Fibroblast of peridontal ligament (primary cell): ENCODE measurements at regions not wholly inside any gene's neighbourhood (a gene's known extent, or its start where the extent isn't known, plus 50 kb on each side); places are given as distances from the start of the nearest gene placed in this dataset.

Experiments used
- DNase-seq: peaks from one replicate; pipeline ENCODE4 v3.0.0-alpha.2; 2010; ENCODE audit errors: extremely low read depth

GRCh38 chr1:218817071-218817470, 356.6 kb upstream of the LYPLAL1 start:
- no peak for DNase-seq

DNA sequence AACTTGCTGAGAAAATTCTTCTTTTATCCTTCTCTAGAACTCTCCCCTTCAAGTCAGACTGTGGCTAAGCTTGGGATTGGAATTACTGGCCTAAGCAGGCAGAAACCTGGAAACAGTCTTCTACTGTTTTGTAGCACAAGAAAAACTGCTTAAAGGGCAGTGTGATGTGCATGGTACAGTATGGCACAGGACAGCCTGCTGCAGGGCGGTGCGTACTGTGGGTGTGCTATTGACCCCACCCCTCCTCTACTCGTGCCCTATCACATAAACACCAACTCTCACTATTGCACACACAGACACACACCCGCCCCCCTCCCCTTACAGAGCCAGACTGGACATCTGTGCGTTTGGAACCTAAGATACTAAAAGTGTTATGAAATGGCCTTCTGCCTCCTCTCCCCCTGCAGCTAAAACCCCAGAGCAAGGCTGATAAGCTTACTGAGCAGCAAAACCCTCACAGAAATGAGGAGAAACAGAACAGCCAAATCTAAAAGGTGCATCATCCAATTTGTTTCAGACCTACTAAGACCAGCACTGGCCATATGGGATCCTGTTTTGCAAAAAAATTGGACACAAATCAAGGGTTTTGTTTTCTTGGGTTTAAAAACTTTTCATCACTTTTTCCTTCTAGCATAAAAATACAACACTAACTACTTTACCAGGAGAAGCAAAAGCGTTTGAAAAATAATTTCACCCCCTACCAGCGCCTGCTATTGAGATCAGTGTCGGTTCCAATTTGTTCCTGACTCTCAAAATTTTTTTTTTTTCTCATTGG, 355.8 kb upstream of the LYPLAL1 start:
- no peak for DNase-seq

DNA sequence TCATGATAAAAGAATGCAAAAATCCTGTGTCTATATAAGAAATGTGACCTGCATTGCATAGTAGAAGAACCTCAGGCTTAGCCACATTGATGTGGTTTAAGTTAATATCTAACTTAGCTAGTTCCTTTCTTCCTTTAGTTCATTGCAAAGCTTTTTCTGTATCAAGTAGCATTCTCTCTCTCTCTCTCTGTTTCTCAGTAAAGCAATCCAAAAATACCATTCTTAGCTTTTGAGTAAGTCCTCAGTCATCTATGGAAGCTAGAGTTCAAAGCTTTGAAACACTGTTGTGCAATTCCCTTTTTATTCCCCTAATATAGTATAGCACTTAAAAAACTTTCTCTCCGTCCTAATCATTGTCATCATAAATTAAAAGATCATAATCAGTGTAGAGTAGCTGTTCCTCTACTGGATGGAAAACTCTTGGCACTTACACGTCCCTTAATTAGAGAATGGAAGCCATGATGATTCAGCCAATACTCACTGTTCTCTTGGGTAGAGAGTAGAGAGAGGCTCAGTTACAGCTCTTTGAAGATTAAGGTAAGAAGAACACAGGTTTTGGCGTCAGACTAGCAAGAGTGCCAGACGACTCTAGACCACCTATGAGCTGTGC, 350.3 kb upstream of the LYPLAL1 start:
- peak; percentile 95 for DNase-seq

GRCh38 chr1:218827486-218827885, 346.2 kb upstream of the LYPLAL1 start:
- DNase-seq: no peak

- DNase-seq: no peak
Observed at GRCh38 chr1:218828125-218828650, 345.5 kb upstream of the LYPLAL1 start.

GRCh38 chr1:218829097-218829496, 344.6 kb upstream of the LYPLAL1 start:
- peak; percentile 37 for DNase-seq

DNA sequence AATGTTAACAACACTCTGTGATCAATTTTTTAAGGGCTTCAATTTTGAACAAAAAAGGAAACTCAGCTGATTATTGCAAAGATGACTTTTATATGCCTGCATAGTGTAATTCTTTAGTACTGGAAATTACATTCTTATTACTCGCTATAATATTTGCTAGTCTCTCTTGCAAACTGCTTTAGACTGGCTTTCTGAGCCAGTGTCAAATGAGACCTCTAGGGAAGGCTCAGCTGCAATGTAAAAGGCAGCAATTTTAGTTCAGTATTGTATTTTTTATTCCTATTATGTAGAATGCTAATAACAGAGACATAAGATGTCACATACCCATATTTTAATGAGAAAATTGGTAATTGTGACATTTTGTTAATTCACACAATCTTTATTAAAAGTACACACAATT, 338.1 kb upstream of the LYPLAL1 start:
- no peak for DNase-seq

GRCh38 chr1:218836264-218836663, 337.4 kb upstream of the LYPLAL1 start:
- DNase-seq: no peak

- peak; percentile 61 for DNase-seq
Observed at GRCh38 chr1:218837051-218837450, 336.6 kb upstream of the LYPLAL1 start.

DNA sequence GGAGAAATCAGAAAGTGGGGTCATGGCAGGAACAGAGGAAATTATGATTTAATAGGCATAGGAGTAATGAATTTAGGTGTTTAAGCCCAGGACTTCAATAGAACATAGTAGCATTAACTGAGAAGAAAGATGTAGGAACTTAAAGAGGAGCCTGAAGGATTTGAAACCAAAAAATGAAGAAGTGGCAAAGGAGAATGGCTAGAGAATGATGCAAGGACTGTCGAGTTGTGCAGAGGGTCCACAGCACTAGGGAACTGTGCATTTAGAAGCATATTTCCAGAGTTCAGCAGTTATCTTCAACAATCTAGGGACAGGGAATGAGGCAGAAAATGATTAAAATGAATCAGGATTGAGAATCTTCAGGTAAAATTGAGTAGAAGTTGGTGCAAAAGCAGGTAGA, 328.1 kb upstream of the LYPLAL1 start:
- DNase-seq: no peak

DNA sequence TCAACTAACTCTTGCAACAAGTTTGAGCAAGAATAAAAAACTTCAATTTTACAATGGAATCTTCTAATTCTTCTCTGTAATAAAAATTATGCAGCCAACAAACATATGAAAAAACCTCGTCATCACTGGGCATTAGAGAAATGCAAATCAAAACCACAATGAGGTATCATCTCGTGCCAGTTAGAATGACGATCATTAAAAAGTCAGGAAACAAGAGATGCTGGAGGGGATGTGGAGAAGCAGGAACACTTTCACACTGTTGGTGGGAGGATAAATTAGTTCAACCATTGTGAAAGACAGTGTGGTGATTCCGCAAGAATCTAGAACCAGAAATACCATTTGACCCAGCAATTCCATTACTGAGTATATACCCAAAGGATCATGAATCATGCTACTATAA, 327.5 kb upstream of the LYPLAL1 start:
- DNase-seq: no peak

DNA sequence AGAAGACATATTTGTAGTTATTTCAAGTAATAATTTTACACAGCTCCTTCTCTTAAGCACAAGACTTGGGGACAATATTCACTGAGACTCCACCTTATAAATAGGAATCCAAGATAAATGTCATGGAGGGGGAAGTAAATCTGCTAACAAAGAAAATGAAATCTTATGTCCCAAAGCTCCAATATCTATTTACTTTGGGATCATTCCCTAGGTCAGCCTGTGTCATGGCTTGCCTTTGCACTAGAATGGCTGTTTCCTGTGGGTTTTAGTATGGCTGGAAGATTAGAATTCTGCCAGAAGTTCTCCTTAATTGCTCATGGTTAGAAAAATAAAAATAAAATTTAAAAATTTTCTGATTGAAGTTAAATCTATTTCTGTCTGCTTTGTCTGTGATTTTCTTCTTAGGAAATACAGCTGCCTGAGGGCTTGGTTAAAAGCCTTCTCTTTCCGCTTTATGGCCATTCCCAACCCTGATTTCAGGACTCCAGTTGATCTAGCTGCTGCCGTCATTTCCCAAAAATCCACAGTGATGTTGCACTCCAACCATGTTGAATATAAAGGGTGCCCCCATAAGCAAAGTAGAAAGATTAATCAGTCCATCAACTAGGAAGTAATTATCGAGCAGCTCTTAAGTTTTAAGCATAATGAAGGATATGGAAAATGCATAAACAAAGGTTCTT, 326.4 kb upstream of the LYPLAL1 start:
- DNase-seq: no peak

GRCh38 chr1:218848009-218848408, 325.7 kb upstream of the LYPLAL1 start:
- peak; percentile 59 for DNase-seq

DNA sequence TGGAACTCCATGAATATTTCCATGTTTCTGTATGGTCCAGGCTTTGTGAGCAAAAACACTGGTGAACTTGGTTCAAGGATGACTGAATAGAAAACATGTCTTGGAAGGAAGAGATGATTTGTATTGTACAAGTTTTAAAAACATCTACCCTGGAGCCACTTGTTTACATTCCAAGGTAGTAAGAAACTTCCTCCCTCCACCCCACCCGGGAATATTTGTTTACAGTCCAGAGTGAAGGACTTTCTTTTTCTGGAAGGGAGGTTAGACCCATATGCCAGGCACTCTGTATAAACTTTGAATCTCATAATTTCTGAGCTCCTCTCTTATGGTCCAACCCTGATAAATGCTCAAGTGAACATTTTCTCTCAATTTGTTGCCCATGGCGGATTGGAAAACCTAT, 323.3 kb upstream of the LYPLAL1 start:
- peak; percentile 61 for DNase-seq

GRCh38 chr1:218851586-218851985, 322.1 kb upstream of the LYPLAL1 start:
- peak; percentile 61 for DNase-seq

DNA sequence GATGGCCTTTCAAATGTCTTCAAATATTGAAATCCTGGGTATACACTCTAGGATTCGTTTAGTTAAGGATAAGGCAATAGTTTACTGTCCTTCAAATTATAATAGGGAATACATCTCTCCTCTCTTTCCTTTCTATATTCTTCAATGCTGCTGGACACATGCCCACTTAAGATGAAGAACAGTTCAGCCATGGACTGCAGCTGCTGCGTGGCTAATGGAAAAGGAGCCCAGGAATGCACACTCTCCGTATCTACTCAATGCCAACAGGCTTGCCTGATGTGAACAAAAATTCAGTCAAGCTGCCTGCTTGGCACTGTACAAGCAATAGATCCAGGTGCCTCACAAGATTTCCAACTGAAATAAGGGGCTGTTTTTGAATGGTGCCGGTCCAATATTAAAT, 321.2 kb upstream of the LYPLAL1 start:
- no peak for DNase-seq

- peak; percentile 36 for DNase-seq
Observed at GRCh38 chr1:218863987-218864386, 309.7 kb upstream of the LYPLAL1 start.

- peak; percentile 81 for DNase-seq
Observed at GRCh38 chr1:218865591-218865990, 308.1 kb upstream of the LYPLAL1 start.

DNA sequence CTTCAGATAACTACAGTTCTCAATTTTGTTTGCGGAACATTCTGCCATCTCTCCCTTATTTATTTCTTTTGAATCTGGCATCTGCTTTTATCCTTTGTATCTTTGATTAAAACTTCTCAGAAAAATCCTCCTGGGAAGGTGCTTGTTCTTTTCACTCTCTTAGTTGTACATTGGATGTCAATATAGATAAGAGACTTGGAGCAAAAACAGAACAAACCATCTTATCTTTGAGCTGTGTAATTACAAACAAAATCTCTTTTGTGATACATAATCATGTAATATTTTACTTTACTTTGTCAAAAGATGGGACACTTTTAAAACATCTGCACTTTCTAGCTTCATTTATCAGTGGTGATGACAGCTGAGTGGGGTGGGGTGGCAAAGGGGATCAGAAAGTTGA, 307.2 kb upstream of the LYPLAL1 start:
- DNase-seq: no peak

DNA sequence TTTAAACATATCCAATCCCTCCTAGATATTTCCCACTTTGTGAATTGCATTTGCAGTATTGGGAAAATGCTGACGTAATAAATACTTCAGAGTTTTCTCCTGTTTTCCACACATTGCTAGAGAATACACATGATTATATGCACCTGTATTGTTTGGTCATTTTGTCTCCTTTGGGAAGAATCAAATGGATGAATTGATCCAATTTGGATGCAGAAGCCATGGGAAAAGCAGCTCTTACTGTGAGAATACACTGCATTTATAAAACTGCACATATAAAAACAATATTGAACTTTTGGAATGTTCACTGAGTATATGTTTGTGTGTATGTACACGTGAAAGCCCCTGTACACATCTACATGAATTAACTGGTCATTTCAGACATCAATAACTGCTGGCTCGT, 306.6 kb upstream of the LYPLAL1 start:
- no peak for DNase-seq

DNA sequence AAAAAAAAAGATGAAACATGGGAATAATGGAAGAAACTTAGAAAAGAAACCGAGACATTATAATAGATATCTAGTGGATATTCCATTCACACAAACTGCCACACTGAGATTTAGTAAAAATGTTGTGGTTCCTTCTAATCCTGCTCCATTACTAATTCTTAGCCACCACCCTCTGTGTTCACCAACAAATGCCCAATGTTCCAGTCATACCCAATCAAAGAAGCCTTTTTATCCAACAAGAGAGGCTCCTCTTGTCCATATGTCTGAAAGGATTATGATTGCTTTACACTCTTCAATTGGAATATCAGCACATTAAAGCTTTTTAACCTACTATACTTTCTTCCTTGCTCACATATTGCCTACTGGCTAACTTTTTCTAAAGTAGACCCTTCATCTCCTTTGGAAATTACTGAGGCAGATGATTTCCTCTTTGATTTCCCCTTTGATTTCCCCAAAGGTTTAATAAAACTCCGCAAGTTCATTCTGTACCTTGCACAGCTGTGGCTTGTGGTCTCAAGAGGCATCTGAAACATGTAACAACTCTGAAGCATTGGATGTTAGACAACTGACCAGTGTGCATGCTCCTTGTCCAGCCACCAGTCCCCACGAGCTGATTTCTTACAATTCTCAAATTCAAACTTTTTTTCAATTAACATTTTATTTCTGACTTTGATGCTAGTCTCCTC, 305.6 kb upstream of the LYPLAL1 start:
- no peak for DNase-seq

- no peak for DNase-seq
Observed at GRCh38 chr1:218869276-218869675, 304.4 kb upstream of the LYPLAL1 start.
